Right atrium auricular region (tissue), 2 donors: ENCODE measurements at regions not wholly inside any gene's neighbourhood (a gene's known extent, or its start where the extent isn't known, plus 50 kb on each side); places are given as distances from the start of the nearest gene placed in this dataset.

Source experiments
- DNase-seq: peaks from one replicate; pipeline ENCODE4 v3.0.0-alpha.2; 2019; ENCODE audit warnings: low spot score
- H3K27ac ChIP-seq, 2 donors: fragments of 200-600 bp; sonication (generic); 1 replicate in 1 of 2; 2 replicates in 1 of 2; pipeline ENCODE4 v1.5.1; 2016 to 2019
- H3K27me3 ChIP-seq, 2 donors: fragments of 200-600 bp; sonication (generic); one replicate each; pipeline versions ENCODE4 v1.5.1 to v1.6.0; 2017 to 2019
- H3K36me3 ChIP-seq: fragments of 200-600 bp; sonication (generic); one replicate; pipeline ENCODE4 v1.5.1; 2016
- H3K4me1 ChIP-seq, 2 donors: fragments of 200-600 bp; sonication (generic); one replicate each; pipeline versions ENCODE4 v1.5.1 to v1.6.0; 2017 to 2019
- H3K4me3 ChIP-seq, 2 donors: fragments of 200-600 bp; sonication (generic); 1 replicate in 1 of 2; 2 replicates in 1 of 2; pipeline ENCODE4 v1.5.1; 2017 to 2019; ENCODE audit warnings: mild to moderate bottlenecking in 1 of 2, moderate library complexity in 1 of 2
- H3K9me3 ChIP-seq, 2 donors: fragments of 200-600 bp; sonication (generic); one replicate each; pipeline ENCODE4 v1.5.1; 2019
- TF ChIP-seq, protein P1 (sequence below), 2 donors: fragments of 200-600 bp; sonication (generic); IDR thresholded peaks; one replicate each; pipeline ENCODE4 v1.5.1; 2019; ENCODE audit warnings: antibody characterized with exemption in 2 of 2

DNA sequence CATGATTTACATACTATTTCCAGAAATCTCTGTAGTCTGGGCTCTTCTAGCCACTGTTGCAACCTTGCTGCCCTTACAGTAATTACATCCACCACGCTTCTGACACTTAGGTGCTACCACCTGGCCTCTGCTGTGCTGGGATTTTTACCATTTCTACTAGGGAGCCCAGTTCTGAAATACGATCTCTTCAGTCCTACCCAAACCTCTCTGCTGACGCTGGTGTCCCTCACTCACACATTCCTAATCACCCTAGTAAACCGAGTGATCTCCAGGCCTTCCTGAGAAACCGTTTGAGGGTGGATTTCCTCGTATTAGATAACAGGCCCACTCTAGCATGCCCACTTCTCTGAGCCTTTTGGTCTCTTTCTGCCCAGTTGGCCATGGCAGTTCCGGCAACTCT is 588.9 kb upstream of the CADM1 start:
- TF ChIP-seq, protein P1, sequence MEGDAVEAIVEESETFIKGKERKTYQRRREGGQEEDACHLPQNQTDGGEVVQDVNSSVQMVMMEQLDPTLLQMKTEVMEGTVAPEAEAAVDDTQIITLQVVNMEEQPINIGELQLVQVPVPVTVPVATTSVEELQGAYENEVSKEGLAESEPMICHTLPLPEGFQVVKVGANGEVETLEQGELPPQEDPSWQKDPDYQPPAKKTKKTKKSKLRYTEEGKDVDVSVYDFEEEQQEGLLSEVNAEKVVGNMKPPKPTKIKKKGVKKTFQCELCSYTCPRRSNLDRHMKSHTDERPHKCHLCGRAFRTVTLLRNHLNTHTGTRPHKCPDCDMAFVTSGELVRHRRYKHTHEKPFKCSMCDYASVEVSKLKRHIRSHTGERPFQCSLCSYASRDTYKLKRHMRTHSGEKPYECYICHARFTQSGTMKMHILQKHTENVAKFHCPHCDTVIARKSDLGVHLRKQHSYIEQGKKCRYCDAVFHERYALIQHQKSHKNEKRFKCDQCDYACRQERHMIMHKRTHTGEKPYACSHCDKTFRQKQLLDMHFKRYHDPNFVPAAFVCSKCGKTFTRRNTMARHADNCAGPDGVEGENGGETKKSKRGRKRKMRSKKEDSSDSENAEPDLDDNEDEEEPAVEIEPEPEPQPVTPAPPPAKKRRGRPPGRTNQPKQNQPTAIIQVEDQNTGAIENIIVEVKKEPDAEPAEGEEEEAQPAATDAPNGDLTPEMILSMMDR (IDR thresholded peaks at IDR 0.05) = no peak
- no peak overlapping the region for H3K27ac ChIP-seq
- DNase-seq = no peak

DNA sequence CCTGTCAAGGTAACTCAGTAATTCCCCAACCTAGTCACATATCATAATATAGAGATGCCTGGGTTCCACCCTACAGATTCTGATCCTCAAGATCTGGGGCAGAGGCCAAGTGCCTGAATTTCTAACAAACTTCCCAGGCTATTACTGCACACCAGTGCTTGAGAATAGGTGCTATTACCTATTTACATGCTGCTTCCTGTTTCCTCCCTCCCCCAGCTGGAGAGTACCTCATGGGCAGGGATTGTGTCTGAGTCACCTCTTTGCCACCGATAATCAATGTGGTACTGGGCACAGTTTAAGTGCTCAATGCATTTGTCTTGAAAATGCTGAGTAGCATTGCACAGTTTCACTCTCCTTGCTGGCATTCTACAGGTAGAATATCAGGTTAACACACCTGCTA is 582.2 kb upstream of the CADM1 start:
- no peaks in the 10 kb centered on the region for H3K9me3 ChIP-seq
- H3K4me1 ChIP-seq = no peaks in the 10 kb centered on the region
- no peaks in the 10 kb centered on the region for H3K36me3 ChIP-seq
- DNase-seq = no peak
- TF ChIP-seq, protein P1 (IDR thresholded peaks at IDR 0.05) = no peak
- H3K27ac ChIP-seq = no peak overlapping the region
- H3K4me3 ChIP-seq = no peak overlapping the region
- no peaks in the 10 kb centered on the region for H3K27me3 ChIP-seq

More for the DNA sequence above, 588.9 kb upstream of the CADM1 start:
- no peaks in the 10 kb centered on the region for H3K9me3 ChIP-seq
- H3K4me1 ChIP-seq = no peaks in the 10 kb centered on the region
- H3K27me3 ChIP-seq = no peaks in the 10 kb centered on the region
- H3K4me3 ChIP-seq = no peak overlapping the region
- no peaks in the 10 kb centered on the region for H3K36me3 ChIP-seq

DNA sequence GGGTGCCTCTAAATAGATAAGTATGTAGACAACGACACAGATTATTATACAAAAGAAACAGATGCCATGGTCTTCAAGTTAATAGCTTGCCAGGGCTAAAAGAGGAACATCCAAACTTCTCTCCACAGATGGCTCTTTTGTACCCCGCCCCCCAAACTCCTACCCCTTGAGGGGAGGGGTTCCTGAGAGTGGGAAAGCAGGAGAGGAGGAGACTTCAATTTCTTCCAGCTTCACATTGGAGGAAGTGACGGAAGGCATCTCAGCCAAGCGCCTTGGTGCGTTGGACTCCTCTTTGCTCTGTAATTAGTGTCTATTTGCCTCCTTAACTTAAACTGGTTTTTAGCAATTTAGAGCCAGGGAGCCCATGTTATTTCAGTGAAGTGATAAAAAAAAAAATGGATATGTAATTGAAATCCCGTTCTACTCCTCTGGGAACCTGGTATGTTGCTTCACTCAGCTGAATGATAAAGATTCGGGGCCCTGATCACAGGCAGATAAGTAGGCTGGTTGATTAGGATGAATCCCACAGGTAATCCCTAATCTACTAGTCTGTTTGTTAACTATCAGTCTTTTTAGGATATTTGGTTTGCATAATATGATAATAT is 580.9 kb upstream of the CADM1 start:
- H3K4me3 ChIP-seq = no peak overlapping the region
- H3K27me3 ChIP-seq = no peaks in the 10 kb centered on the region
- DNase-seq = no peak
- H3K27ac ChIP-seq = no peak overlapping the region
- no peaks in the 10 kb centered on the region for H3K4me1 ChIP-seq
- TF ChIP-seq, protein P1 (IDR thresholded peaks at IDR 0.05) = no peak
- H3K36me3 ChIP-seq = no peaks in the 10 kb centered on the region
- H3K9me3 ChIP-seq = no peaks in the 10 kb centered on the region

DNA sequence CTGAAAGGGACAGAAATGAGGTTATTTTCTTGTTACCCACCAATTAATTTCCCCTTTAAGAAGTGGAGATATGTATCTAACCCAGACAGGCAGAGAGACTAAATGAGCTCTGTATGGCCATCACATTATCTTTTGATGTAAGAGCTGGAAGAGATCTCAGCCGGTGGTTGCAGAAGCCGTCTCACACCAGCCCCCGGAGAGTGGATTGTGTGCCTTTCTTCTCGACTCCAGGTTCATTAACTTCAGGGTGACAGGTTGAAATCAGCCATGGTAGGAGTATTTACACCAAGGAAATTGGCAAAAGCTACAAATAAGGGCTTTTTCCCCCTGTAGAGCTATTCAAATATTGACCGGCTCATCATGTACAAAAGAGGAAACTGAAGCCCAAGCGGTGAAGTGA is 580.3 kb upstream of the CADM1 start:
- TF ChIP-seq, protein P1 (IDR thresholded peaks at IDR 0.05) = no peak
- Histone ChIP-seq H3K27me3 (no peaks in the 10 kb centered on the region), H3K4me1 (no peaks in the 10 kb centered on the region), H3K9me3 (no peaks in the 10 kb centered on the region), H3K4me3 (no peak overlapping the region), H3K36me3 (no peaks in the 10 kb centered on the region), H3K27ac (no peak overlapping the region)
- no peak for DNase-seq

DNA sequence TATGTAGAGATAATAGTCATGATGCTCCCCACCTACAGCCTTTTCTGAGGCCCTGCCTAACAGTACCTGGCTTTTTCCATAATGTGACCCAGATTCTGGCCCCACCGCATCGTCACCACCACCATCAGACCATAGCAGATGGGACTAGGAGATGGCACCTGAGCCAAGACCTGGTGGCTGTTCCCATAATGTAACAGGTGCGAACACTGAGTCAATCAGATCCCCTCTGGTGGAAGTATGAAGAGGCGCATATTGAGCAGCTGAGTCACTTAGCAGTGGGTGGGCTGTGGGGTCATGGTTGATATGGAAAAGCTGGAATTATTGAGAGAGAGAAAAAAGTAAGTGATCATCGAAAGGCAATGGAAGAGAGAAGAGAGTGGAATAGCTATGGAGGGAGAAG is 578.0 kb upstream of the CADM1 start:
- Histone ChIP-seq H3K36me3 (no peaks in the 10 kb centered on the region), H3K27ac (no peak overlapping the region), H3K4me3 (no peak overlapping the region), H3K9me3 (no peaks in the 10 kb centered on the region), H3K4me1 (no peaks in the 10 kb centered on the region), H3K27me3 (no peaks in the 10 kb centered on the region)
- no peak for DNase-seq
- TF ChIP-seq, protein P1 (IDR thresholded peaks at IDR 0.05) = no peak

DNA sequence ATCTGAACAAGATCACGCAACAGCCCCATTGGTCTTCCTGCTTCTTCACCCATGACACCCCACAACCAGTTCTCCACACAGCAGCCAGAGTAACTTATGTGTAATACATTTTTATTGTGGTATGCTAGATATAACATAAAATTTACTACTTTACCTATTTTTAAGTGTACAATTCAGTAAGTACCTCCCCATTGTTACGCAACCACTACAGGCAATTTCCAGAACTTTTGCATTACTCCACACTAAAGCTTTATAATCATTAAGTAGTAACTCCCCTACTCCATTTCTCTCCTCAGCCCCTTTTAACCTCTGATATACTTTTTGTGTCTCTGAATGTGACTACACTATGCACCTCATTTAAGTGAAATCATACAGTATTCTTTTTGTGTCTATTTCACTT is 575.4 kb upstream of the CADM1 start:
- no peak overlapping the region for H3K27ac ChIP-seq
- H3K36me3 ChIP-seq = no peaks in the 10 kb centered on the region
- TF ChIP-seq, protein P1 (IDR thresholded peaks at IDR 0.05) = no peak
- no peaks in the 10 kb centered on the region for H3K27me3 ChIP-seq
- no peak overlapping the region for H3K4me3 ChIP-seq
- H3K9me3 ChIP-seq = no peaks in the 10 kb centered on the region
- H3K4me1 ChIP-seq = peaks cover 0 to 2% of the 10 kb centered on the region in 2 donors
- no peak for DNase-seq
